Non-pigmented ciliary epithelial cell (primary cell): ENCODE measurements at regions not wholly inside any gene's neighbourhood (a gene's known extent, or its start where the extent isn't known, plus 50 kb on each side); places are given as distances from the start of the nearest gene placed in this dataset.

Source experiments
- DNase-seq: peaks from one replicate; pipeline ENCODE4 v3.0.0-alpha.2; 2010; ENCODE audit warnings: low read depth

- no peak for DNase-seq
Measured at GRCh38 chr21:27110956-27111355, 144.1 kb upstream of the ADAMTS5 start.

GRCh38 chr21:27108701-27109100 is 141.8 kb upstream of the ADAMTS5 start:
- no peak for DNase-seq

DNA sequence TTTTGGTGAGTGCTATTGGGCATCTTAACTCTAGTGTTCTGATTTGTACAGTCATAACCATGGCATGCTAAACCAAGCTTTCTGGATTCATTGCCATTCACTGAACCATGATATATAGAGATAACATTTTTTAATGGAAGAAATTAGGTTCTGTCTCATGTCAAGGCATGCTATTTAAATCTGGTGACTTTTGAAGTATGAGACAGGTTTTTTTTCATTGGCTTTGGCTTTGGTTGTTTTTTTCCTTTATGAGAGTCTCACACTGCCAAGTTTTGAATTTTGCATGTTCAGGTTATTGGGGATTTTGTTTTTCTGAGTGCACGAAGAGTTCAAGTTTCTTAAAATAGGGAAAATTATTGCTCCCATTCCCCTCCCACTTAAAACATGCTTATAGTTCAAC is 141.3 kb upstream of the ADAMTS5 start:
- DNase-seq: no peak

DNA sequence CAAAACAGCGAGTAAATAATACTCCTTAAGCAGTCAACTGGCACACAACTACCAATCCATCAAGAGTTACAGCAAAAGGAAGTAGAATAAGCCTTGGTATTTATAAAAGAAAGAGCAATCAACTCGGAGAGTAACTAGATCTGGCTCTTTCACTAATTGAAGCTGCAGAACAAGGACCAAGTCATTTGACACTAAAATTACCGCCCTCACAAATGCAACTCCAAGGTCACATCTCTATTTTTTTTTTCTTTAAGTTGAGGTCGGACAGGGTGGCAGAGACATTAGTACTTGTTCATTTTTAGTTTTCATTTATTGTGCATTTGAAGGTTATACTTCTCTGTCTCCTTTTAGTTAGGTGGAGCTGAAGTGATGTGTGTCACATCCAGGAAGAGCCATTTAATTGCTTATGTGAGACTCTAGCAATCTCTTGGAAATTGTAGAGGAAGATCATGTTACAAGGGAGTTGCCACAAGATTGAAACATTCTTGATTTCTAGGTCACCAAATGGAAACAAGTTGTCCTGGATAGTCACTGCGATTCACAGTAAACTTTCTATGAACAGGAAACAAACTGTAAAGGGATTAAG is 138.1 kb upstream of the ADAMTS5 start:
- peak; percentile 9 for DNase-seq

GRCh38 chr21:27103768-27104167 is 136.9 kb upstream of the ADAMTS5 start:
- DNase-seq: no peak

DNA sequence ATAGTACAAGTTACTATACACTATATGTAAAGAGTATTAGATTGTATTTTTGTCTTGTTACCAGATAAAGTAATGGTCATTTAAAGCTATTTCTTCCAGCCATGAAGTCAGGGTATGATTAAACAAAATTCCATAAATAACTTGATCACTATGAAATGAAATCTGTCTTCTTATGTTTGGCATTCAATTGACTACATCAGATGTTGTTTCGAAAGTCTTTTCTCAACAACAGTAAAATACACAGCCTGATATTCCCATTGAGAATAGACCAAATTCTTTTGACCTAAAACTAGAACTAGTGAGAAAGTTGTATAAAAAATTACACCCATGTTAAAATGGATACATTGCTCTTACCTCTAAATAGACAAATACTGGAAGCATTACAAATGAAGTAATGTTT is 134.6 kb upstream of the ADAMTS5 start:
- DNase-seq: no peak

GRCh38 chr21:27094184-27094948 is 127.5 kb upstream of the ADAMTS5 start:
- no peak for DNase-seq

GRCh38 chr21:27086630-27087029 is 119.7 kb upstream of the ADAMTS5 start:
- no peak for DNase-seq

- DNase-seq: no peak
Measured at GRCh38 chr21:27086186-27086585, 119.3 kb upstream of the ADAMTS5 start.

GRCh38 chr21:27085387-27085786 is 118.5 kb upstream of the ADAMTS5 start:
- DNase-seq: no peak

GRCh38 chr21:27083144-27083543 is 116.3 kb upstream of the ADAMTS5 start:
- no peak for DNase-seq

GRCh38 chr21:27082431-27083010 is 115.6 kb upstream of the ADAMTS5 start:
- DNase-seq: no peak

DNA sequence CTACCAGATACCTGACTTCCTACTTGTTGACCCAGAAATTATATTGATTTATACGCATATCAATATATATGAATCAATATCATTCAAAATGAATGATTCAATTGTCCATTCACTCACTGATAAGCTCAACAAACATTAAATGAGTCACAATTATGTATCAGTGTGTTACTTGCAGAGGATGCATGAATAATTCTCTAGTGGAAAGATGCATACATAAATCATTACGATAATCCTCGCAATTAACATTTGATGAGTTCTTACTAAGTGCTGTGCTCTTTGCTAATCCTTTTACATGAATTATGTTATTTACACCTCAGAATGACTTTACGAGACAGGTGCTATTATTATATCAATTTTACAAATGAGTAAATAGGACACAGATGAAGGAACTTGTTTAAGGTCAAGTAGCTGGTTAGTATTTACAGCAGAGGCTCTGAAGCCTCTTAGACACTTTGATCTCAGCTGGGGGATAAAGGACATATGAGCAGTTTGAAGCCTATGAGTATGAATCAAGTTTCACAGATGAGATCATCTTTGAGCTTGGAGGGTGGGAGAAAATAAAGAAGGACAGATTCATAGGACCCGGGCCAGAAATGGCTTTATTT is 112.8 kb upstream of the ADAMTS5 start:
- no peak for DNase-seq

- no peak for DNase-seq
Measured at GRCh38 chr21:27078915-27079314, 112.0 kb upstream of the ADAMTS5 start.

- no peak for DNase-seq
Measured at GRCh38 chr21:27077501-27077900, 110.6 kb upstream of the ADAMTS5 start.

GRCh38 chr21:27076025-27076424 is 109.1 kb upstream of the ADAMTS5 start:
- DNase-seq: no peak

DNA sequence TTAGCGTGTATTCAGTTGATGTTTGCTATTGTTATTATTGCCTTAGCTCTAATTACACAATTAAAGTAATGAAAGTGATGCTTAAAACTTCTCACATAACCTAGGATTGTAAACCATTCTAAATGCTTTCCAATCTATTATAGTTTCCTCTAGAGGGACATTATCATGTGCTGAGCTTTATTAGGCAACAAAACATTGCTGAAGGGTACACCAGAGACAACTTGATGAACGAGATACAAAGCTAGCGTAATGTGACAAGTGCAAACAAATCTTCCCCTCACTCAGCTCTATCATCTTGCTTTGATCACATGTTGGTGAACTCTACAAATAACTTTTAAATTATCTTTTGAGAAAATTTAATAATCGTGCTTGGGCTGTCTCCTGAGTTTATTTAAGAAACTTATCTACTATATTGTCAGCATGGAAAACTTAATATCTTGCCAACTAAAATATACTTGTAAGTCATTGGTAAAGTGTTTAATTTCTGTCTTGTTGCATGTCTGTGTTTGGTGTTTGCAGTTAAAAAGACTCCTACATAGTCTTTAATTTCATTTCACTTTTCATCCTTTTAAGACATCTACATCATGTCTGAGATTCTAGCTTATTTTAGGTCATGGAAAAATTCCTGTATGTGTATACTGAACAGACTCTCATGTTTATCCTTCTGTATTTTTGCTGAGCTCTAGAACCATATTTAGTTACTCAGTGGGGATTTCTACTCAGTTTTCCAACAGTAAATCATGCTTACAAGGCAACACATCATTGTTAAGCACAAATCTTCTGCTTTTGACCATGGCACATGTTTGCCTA is 104.2 kb upstream of the ADAMTS5 start:
- DNase-seq: no peak

GRCh38 chr21:27068811-27069210 is 101.9 kb upstream of the ADAMTS5 start:
- DNase-seq: no peak

GRCh38 chr21:27067226-27067625 is 100.3 kb upstream of the ADAMTS5 start:
- DNase-seq: no peak

DNA sequence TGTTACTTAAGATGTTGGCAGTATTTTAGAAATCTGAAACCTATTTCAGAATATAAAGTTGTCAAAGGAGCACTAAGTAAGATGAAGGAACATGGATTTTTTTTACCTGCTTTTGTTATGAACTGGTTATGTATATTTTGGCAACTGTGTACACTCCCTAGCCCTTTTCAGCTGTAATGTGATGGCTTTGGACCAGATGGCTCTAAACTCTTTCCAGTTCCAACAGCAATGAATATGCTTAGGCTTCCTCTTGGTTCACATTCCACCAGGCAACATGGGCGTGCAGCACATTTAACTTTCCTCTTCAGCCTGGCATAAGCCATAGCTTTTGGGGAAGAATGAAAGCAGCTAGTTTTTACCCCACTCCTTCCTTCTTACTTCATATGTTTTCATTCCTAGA is 95.6 kb upstream of the ADAMTS5 start:
- DNase-seq: no peak

DNA sequence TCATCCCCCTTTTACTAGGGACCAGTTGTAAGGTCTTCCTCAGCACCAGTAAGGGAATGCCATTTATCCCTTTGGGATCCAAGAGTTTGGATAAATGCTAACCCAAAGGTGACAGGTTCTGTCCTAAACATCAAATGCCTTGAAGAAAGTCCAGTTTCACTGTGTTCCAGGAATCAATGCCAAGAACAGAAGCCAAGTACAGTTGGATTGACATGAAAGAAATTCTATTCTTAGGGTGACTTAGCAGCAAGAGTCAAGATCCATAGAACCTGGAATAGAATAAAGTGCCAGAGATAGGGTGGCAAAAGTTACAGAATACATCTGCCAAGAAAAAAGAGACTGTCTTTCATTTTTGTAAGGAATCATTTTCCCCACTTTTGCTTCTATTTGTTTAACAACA is 94.9 kb upstream of the ADAMTS5 start:
- no peak for DNase-seq

GRCh38 chr21:27060190-27060589 is 93.3 kb upstream of the ADAMTS5 start:
- peak; percentile 10 for DNase-seq
